ENCODE measurements at regions not wholly inside any gene's neighbourhood (a gene's known extent, or its start where the extent isn't known, plus 50 kb on each side); places are given as distances from the start of the nearest gene placed in this dataset.

- no peak for TF ChIP-seq CHD7 (IDR thresholded peaks at IDR 0.05; ENCODE audit: insufficient replicate concordance, low read length)
These were observed 82.5 kb upstream of the CLVS2 start (continued) for GRCh38 chr6:122913558-122913957.

Measured in H1 (cell line).